Mucosa of descending colon (tissue), 3 donors: ENCODE measurements at regions not wholly inside any gene's neighbourhood (a gene's known extent, or its start where the extent isn't known, plus 50 kb on each side); places are given as distances from the start of the nearest gene placed in this dataset.

ENCODE experiments used
- ATAC-seq: fragments of 200-7000 bp; cut with Tn5 transposase; one replicate; pipeline ENCODE4 v1.9.1; 2020; ENCODE audit warnings: mild to moderate bottlenecking, moderate library complexity
- DNase-seq, 3 donors: peaks; one replicate each; pipeline ENCODE4 v3.0.0-alpha.2; 2020
- H3K36me3 ChIP-seq: fragments of 200-600 bp; one replicate; pipeline ENCODE4 v1.8.0; 2021; ENCODE audit warnings: low read depth, mild to moderate bottlenecking
- H3K4me1 ChIP-seq: fragments of 200-600 bp; one replicate; pipeline ENCODE4 v1.8.0; 2021; ENCODE audit warnings: low read depth, mild to moderate bottlenecking
- H3K4me3 ChIP-seq: fragments of 200-600 bp; one replicate; pipeline ENCODE4 v1.8.0; 2021; ENCODE audit warnings: mild to moderate bottlenecking
- H3K9me3 ChIP-seq: fragments of 200-600 bp; one replicate; pipeline ENCODE4 v1.8.0; 2021; ENCODE audit warnings: mild to moderate bottlenecking
- CTCF ChIP-seq: fragments of 200-600 bp; IDR thresholded peaks from one replicate; pipeline ENCODE4 v1.8.0; 2022; ENCODE audit warnings: antibody characterized with exemption, mild to moderate bottlenecking
- intact Hi-C, 2 donors: fragments of 100-400 bp; cut with DNase I in 1 of 2; cut with micrococcal nuclease in 1 of 2; formaldehyde crosslinking; loops; one replicate each; pipeline versions ENCODE4 v1.11.0 to v1.11.1; 2022; cut with DNase I, micrococcal nuclease
- donor health status: DM: no; HTN: no; CAD: no; lungs with moderate emphysema.
- donor health status: DM: no; HTN: no; CAD: no.
- donor health status: DM: no; HTN: yes; CAD: no.

GRCh38 chr12:123035841-123036240 lies 55.4 kb downstream of the ARL6IP4 start:
- Histone ChIP-seq H3K4me3 (no peak overlapping the region), H3K4me1 (no peaks in the 10 kb centered on the region), H3K36me3 (no peaks in the 10 kb centered on the region), H3K9me3 (no peaks in the 10 kb centered on the region)
- DNase-seq (no peak), ATAC-seq (no peak)
- TF ChIP-seq CTCF, result no peak
- intact Hi-C loops, result no loop called here

DNA sequence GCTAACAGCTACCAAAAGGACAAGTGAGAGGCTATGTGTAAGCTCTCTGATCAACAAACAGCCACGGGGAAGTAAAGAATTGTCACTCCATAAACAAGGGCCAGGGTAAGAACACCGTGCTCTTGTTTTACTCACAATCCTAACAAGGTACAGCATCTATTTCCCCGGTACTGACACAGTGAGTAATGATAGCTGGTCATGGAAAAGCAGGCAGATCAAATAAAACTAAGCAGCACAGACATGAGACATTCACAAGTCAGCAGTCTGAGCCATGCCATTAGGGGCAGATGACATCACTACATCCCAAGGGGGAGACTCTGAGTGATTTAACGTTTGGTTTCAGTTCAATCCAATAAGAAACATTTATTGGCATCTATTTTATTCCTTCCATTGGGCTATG lies 54.4 kb downstream of the ARL6IP4 start:
- Histone ChIP-seq H3K4me3 (no peak overlapping the region), H3K36me3 (no peaks in the 10 kb centered on the region), H3K9me3 (no peaks in the 10 kb centered on the region), H3K4me1 (no peaks in the 10 kb centered on the region)
- DNase-seq, result no peak
- no peak for TF ChIP-seq CTCF
- ATAC-seq, result no peak
- intact Hi-C loops, result no loop called here

- TF ChIP-seq CTCF, result no peak
- ATAC-seq (no peak), DNase-seq (no peak)
- H3K36me3 ChIP-seq, result no peaks in the 10 kb centered on the region
- no peaks in the 10 kb centered on the region for H3K4me1 ChIP-seq
- H3K9me3 ChIP-seq, result no peaks in the 10 kb centered on the region
- intact Hi-C loops, result no loop called here
- no peak overlapping the region for H3K4me3 ChIP-seq
Measured at GRCh38 chr12:123034022-123034541, 53.6 kb downstream of the ARL6IP4 start.

DNA sequence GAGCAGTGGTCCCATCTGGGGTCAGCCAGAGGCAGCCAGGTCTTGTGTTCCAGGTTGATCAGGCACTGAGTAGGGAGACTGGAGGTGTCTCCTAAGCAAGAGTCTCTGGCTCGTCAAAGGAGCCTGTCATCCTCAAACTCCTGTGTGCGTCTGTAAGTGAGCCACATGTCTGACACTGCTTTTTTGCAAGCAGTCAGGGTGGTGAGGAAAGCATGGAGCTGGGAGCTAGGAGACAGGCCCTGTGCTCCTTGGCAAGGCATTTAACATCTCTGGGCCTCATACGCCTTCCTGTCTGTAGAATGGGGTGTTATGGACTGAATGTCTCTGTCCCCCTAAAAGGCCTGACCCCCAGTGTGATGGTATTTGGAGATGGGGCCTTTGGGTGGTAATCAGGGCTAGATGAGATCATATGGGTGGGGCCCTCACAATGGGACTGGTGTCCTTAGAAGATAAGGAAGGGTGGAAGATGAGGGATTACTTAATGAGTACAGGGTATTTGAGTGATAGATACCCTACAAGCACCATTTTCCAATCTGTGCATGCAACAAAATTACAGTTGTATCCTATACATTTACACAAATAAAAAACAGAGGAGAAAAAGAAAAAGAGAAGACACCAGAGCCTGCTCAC lies 53.0 kb downstream of the ARL6IP4 start:
- Histone ChIP-seq H3K9me3 (no peaks in the 10 kb centered on the region), H3K36me3 (no peaks in the 10 kb centered on the region), H3K4me3 (no peak overlapping the region), H3K4me1 (no peaks in the 10 kb centered on the region)
- intact Hi-C loops, result no loop called here
- TF ChIP-seq CTCF, result no peak
- ATAC-seq (no peak), DNase-seq (no peak)

- H3K4me1 ChIP-seq, result no peaks in the 10 kb centered on the region
- H3K36me3 ChIP-seq, result no peaks in the 10 kb centered on the region
- intact Hi-C loops, result no loop called here
- H3K4me3 ChIP-seq, result no peak overlapping the region
- no peaks in the 10 kb centered on the region for H3K9me3 ChIP-seq
- ATAC-seq (no peak), DNase-seq (no peak)
- TF ChIP-seq CTCF, result no peak
Measured at GRCh38 chr12:123032736-123033391, 52.4 kb downstream of the ARL6IP4 start.
